ENCODE measurements at regions not wholly inside any gene's neighbourhood (a gene's known extent, or its start where the extent isn't known, plus 50 kb on each side); places are given as distances from the start of the nearest gene placed in this dataset.

DNA sequence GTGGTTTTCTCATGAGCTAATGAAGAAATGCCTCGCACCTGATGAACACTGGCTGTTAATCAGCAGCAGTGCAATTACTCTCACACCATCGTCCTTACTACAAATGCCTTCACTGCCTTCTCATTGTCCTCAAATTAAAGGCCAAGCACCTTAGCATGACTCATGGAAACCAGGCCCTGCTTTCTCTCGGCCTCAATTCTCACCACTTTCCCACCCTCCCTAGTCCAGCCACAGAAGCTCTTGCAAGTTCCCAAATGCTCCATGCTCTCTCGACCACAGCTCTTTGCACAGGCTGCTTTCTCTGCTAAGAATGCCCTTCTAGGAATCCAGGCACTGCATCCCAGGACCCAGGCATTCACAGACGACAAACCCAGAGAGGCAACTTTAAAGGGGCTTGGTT lies 94.6 kb upstream of the KLF4 start:
- TF ChIP-seq, protein P1, sequence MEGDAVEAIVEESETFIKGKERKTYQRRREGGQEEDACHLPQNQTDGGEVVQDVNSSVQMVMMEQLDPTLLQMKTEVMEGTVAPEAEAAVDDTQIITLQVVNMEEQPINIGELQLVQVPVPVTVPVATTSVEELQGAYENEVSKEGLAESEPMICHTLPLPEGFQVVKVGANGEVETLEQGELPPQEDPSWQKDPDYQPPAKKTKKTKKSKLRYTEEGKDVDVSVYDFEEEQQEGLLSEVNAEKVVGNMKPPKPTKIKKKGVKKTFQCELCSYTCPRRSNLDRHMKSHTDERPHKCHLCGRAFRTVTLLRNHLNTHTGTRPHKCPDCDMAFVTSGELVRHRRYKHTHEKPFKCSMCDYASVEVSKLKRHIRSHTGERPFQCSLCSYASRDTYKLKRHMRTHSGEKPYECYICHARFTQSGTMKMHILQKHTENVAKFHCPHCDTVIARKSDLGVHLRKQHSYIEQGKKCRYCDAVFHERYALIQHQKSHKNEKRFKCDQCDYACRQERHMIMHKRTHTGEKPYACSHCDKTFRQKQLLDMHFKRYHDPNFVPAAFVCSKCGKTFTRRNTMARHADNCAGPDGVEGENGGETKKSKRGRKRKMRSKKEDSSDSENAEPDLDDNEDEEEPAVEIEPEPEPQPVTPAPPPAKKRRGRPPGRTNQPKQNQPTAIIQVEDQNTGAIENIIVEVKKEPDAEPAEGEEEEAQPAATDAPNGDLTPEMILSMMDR (IDR thresholded peaks at IDR 0.05): no peak
- TF ChIP-seq POLR2A (IDR thresholded peaks at IDR 0.05): no peak
